ENCODE measurements at regions not wholly inside any gene's neighbourhood (a gene's known extent, or its start where the extent isn't known, plus 50 kb on each side); places are given as distances from the start of the nearest gene placed in this dataset.

GRCh38 chr3:87041191-87041590 lies 50.2 kb upstream of the VGLL3 start:
- DNase-seq: no peak

Measured in bone marrow (tissue), 2 donors.